Mesendoderm (in vitro differentiated cells): ENCODE measurements at regions not wholly inside any gene's neighbourhood (a gene's known extent, or its start where the extent isn't known, plus 50 kb on each side); places are given as distances from the start of the nearest gene placed in this dataset.

ENCODE experiments used
- DNase-seq: peaks from one replicate; pipeline ENCODE4 v3.0.0; 2013
- H2AK5ac ChIP-seq: 2 replicates; pipeline ENCODE4 v1.6.1; 2013; ENCODE audit warnings: low read length, inconsistent platforms
- H2BK120ac ChIP-seq: 2 replicates; pipeline ENCODE4 v1.6.1; 2013; ENCODE audit warnings: low read depth, mild to moderate bottlenecking, low read length, moderate library complexity, mixed read lengths
- H2BK15ac ChIP-seq: replicated peaks from 2 replicates; pipeline ENCODE4 v1.6.1; 2013; ENCODE audit warnings: low read depth, mild to moderate bottlenecking, moderate library complexity
- H2BK5ac ChIP-seq: 2 replicates; pipeline ENCODE4 v1.6.1; 2013; ENCODE audit warnings: low read length, inconsistent platforms
- H3K18ac ChIP-seq: 2 replicates; pipeline ENCODE4 v1.6.1; 2013; ENCODE audit warnings: mild to moderate bottlenecking, low read length, mixed read lengths
- H3K23ac ChIP-seq: one replicate; pipeline ENCODE4 v1.6.1; 2013; ENCODE audit warnings: low read length
- H3K27ac ChIP-seq: 2 replicates; pipeline ENCODE4 v1.5.1; 2013; ENCODE audit warnings: low read depth, mild to moderate bottlenecking, inconsistent platforms, low read length, moderate library complexity
- H3K27me3 ChIP-seq: 2 replicates; pipeline ENCODE4 v1.6.1; 2013; ENCODE audit warnings: low read length, control low read depth, mild to moderate bottlenecking, inconsistent platforms; ENCODE audit not compliant: insufficient read depth, poor library complexity
- H3K36me3 ChIP-seq: 2 replicates; pipeline ENCODE4 v1.6.1; 2013; ENCODE audit warnings: low read length, inconsistent platforms; ENCODE audit not compliant: control insufficient read depth, insufficient read depth
- H3K4ac ChIP-seq: one replicate; pipeline ENCODE4 v1.6.1; 2013; ENCODE audit warnings: low read depth, mild to moderate bottlenecking, low read length, moderate library complexity
- H3K4me1 ChIP-seq: 2 replicates; pipeline ENCODE4 v1.6.1; 2013; ENCODE audit warnings: low read depth, low read length, inconsistent platforms; ENCODE audit not compliant: control insufficient read depth
- H3K4me2 ChIP-seq: 2 replicates; pipeline ENCODE4 v1.6.1; 2013; ENCODE audit warnings: low read length
- H3K4me3 ChIP-seq: 2 replicates; pipeline ENCODE4 v1.5.1; 2013; ENCODE audit warnings: mild to moderate bottlenecking, low read length
- H3K56ac ChIP-seq: one replicate; pipeline ENCODE4 v1.6.1; 2013; ENCODE audit warnings: low read length
- H3K79me1 ChIP-seq: 2 replicates; pipeline ENCODE4 v1.6.1; 2013; ENCODE audit warnings: low read length, inconsistent platforms
- H3K79me2 ChIP-seq: 2 replicates; pipeline ENCODE4 v1.6.1; 2013; ENCODE audit warnings: mild to moderate bottlenecking, low read length; ENCODE audit not compliant: control insufficient read depth, insufficient read depth
- H3K9ac ChIP-seq: 2 replicates; pipeline ENCODE4 v1.6.1; 2013; ENCODE audit warnings: low read length, inconsistent platforms
- H4K5ac ChIP-seq: one replicate; pipeline ENCODE4 v1.6.1; 2013; ENCODE audit warnings: low read length
- H4K8ac ChIP-seq: one replicate; pipeline ENCODE4 v1.6.1; 2013; ENCODE audit warnings: low read depth, mild to moderate bottlenecking, control low read depth, low read length, moderate library complexity
- WGBS: extraction: QIAGEN DNeasy Blood & Tissue Kit; methylation state at CpG from one replicate; pipeline ENCODE4 v1.1.7; 2013; ENCODE audit warnings: low lambda C conversion rate, missing lambda C conversion rate; ENCODE audit not compliant: insufficient coverage; ENCODE audit errors: extremely low coverage; 5-methylcytosine and 5-hydroxymethylcytosine counted together

- no peak overlapping the region for H3K9ac ChIP-seq
- H3K79me2 ChIP-seq = no peaks in the 10 kb centered on the region
- no peak overlapping the region for H4K5ac ChIP-seq
- H3K36me3 ChIP-seq = no peaks in the 10 kb centered on the region
- H2BK15ac ChIP-seq = no peak overlapping the region
- H3K56ac ChIP-seq = no peak overlapping the region
- H3K4me3 ChIP-seq = no peak overlapping the region
- no peaks in the 10 kb centered on the region for H3K79me1 ChIP-seq
- H2AK5ac ChIP-seq = no peak overlapping the region
- H2BK120ac ChIP-seq = no peak overlapping the region
- no peak overlapping the region for H3K27ac ChIP-seq
- H3K18ac ChIP-seq = no peak overlapping the region
- H3K27me3 ChIP-seq = no peaks in the 10 kb centered on the region
- DNase-seq = no peak
- H2BK5ac ChIP-seq = no peak overlapping the region
- no peak overlapping the region for H3K23ac ChIP-seq
- H4K8ac ChIP-seq = no peak overlapping the region
- no peak overlapping the region for H3K4me2 ChIP-seq
- no peaks in the 10 kb centered on the region for H3K4me1 ChIP-seq
- H3K4ac ChIP-seq = no peak overlapping the region
Measured at GRCh38 chr12:20197411-20197810, 170.9 kb upstream of the PDE3A start.

GRCh38 chr12:20199780-20200179 is 168.6 kb upstream of the PDE3A start:
- Histone ChIP-seq H2BK15ac (no peak overlapping the region), H3K79me1 (no peaks in the 10 kb centered on the region), H4K8ac (no peak overlapping the region), H2BK5ac (no peak overlapping the region), H3K4me3 (no peak overlapping the region), H3K4ac (no peak overlapping the region), H3K79me2 (no peaks in the 10 kb centered on the region), H3K4me1 (no peaks in the 10 kb centered on the region), H3K36me3 (no peaks in the 10 kb centered on the region), H3K27me3 (no peaks in the 10 kb centered on the region), H2AK5ac (no peak overlapping the region), H3K18ac (no peak overlapping the region), H2BK120ac (no peak overlapping the region), H3K23ac (no peak overlapping the region), H3K9ac (no peak overlapping the region), H3K4me2 (no peak overlapping the region), H3K56ac (no peak overlapping the region), H3K27ac (no peak overlapping the region), H4K5ac (no peak overlapping the region)
- WGBS = no CpG with 5 or more reads among the region's 3 CpGs
- no peak for DNase-seq

- H3K36me3 ChIP-seq = no peaks in the 10 kb centered on the region
- H3K23ac ChIP-seq = no peak overlapping the region
- H3K4me3 ChIP-seq = no peak overlapping the region
- no peak overlapping the region for H2AK5ac ChIP-seq
- H3K4me1 ChIP-seq = no peaks in the 10 kb centered on the region
- H4K8ac ChIP-seq = no peak overlapping the region
- no peak overlapping the region for H3K4me2 ChIP-seq
- no peaks in the 10 kb centered on the region for H3K27me3 ChIP-seq
- no peak overlapping the region for H3K18ac ChIP-seq
- H3K56ac ChIP-seq = no peak overlapping the region
- no peak overlapping the region for H2BK120ac ChIP-seq
- H2BK5ac ChIP-seq = no peak overlapping the region
- H3K9ac ChIP-seq = no peak overlapping the region
- no peak overlapping the region for H3K27ac ChIP-seq
- H3K79me2 ChIP-seq = no peaks in the 10 kb centered on the region
- H4K5ac ChIP-seq = no peak overlapping the region
- no peak overlapping the region for H3K4ac ChIP-seq
- H2BK15ac ChIP-seq = no peak overlapping the region
- no peak for DNase-seq
- H3K79me1 ChIP-seq = no peaks in the 10 kb centered on the region
Measured at GRCh38 chr12:20201733-20202132, 166.6 kb upstream of the PDE3A start.

GRCh38 chr12:20205854-20206253 is 162.5 kb upstream of the PDE3A start:
- WGBS = no CpG with 5 or more reads among the region's 2 CpGs

GRCh38 chr12:20206410-20206809 is 161.9 kb upstream of the PDE3A start:
- no CpG with 5 or more reads among the region's 2 CpGs for WGBS
- Histone ChIP-seq H2BK15ac (no peak overlapping the region), H3K4ac (no peak overlapping the region), H3K23ac (no peak overlapping the region), H3K9ac (no peak overlapping the region), H3K4me3 (no peak overlapping the region), H3K18ac (no peak overlapping the region), H2BK120ac (no peak overlapping the region), H3K36me3 (no peaks in the 10 kb centered on the region), H3K79me1 (no peaks in the 10 kb centered on the region), H2BK5ac (no peak overlapping the region), H3K79me2 (no peaks in the 10 kb centered on the region), H3K4me1 (no peaks in the 10 kb centered on the region), H2AK5ac (no peak overlapping the region), H3K27me3 (no peaks in the 10 kb centered on the region), H3K4me2 (no peak overlapping the region), H4K8ac (no peak overlapping the region), H3K56ac (no peak overlapping the region), H3K27ac (no peak overlapping the region), H4K5ac (no peak overlapping the region)
- DNase-seq = no peak

More at GRCh38 chr12:20205854-20206253, 162.5 kb upstream of the PDE3A start:
- H3K27me3 ChIP-seq = no peaks in the 10 kb centered on the region
- no peak overlapping the region for H3K56ac ChIP-seq
- H2BK15ac ChIP-seq = no peak overlapping the region
- H2AK5ac ChIP-seq = no peak overlapping the region
- no peak overlapping the region for H4K5ac ChIP-seq
- H2BK5ac ChIP-seq = no peak overlapping the region
- no peaks in the 10 kb centered on the region for H3K79me2 ChIP-seq
- no peak overlapping the region for H3K23ac ChIP-seq
- H4K8ac ChIP-seq = no peak overlapping the region
- no peak for DNase-seq
- no peak overlapping the region for H3K9ac ChIP-seq
- no peak overlapping the region for H2BK120ac ChIP-seq
- H3K18ac ChIP-seq = no peak overlapping the region
- no peaks in the 10 kb centered on the region for H3K4me1 ChIP-seq
- H3K36me3 ChIP-seq = no peaks in the 10 kb centered on the region
- no peak overlapping the region for H3K27ac ChIP-seq
- H3K4me2 ChIP-seq = no peak overlapping the region
- no peak overlapping the region for H3K4ac ChIP-seq
- H3K79me1 ChIP-seq = no peaks in the 10 kb centered on the region
- H3K4me3 ChIP-seq = no peak overlapping the region

- no peak overlapping the region for H2BK120ac ChIP-seq
- no peak for DNase-seq
- H3K79me2 ChIP-seq = no peaks in the 10 kb centered on the region
- peak overlapping the region; percentile 45 for H2BK15ac ChIP-seq
- no peak overlapping the region for H3K18ac ChIP-seq
- no peaks in the 10 kb centered on the region for H3K36me3 ChIP-seq
- H3K79me1 ChIP-seq = no peaks in the 10 kb centered on the region
- no peak overlapping the region for H3K4me3 ChIP-seq
- H2BK5ac ChIP-seq = no peak overlapping the region
- no peak overlapping the region for H3K27ac ChIP-seq
- no peak overlapping the region for H4K8ac ChIP-seq
- H3K4me2 ChIP-seq = no peak overlapping the region
- no peak overlapping the region for H2AK5ac ChIP-seq
- H3K9ac ChIP-seq = no peak overlapping the region
- no CpG with 5 or more reads among the region's 2 CpGs for WGBS
- H4K5ac ChIP-seq = no peak overlapping the region
- no peaks in the 10 kb centered on the region for H3K27me3 ChIP-seq
- H3K23ac ChIP-seq = no peak overlapping the region
- no peak overlapping the region for H3K56ac ChIP-seq
- no peak overlapping the region for H3K4ac ChIP-seq
- no peaks in the 10 kb centered on the region for H3K4me1 ChIP-seq
Measured at GRCh38 chr12:20210621-20211215, 157.6 kb upstream of the PDE3A start.
